ENCODE measurements at regions not wholly inside any gene's neighbourhood (a gene's known extent, or its start where the extent isn't known, plus 50 kb on each side); places are given as distances from the start of the nearest gene placed in this dataset.

- TF ChIP-seq, protein P1, sequence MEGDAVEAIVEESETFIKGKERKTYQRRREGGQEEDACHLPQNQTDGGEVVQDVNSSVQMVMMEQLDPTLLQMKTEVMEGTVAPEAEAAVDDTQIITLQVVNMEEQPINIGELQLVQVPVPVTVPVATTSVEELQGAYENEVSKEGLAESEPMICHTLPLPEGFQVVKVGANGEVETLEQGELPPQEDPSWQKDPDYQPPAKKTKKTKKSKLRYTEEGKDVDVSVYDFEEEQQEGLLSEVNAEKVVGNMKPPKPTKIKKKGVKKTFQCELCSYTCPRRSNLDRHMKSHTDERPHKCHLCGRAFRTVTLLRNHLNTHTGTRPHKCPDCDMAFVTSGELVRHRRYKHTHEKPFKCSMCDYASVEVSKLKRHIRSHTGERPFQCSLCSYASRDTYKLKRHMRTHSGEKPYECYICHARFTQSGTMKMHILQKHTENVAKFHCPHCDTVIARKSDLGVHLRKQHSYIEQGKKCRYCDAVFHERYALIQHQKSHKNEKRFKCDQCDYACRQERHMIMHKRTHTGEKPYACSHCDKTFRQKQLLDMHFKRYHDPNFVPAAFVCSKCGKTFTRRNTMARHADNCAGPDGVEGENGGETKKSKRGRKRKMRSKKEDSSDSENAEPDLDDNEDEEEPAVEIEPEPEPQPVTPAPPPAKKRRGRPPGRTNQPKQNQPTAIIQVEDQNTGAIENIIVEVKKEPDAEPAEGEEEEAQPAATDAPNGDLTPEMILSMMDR (IDR thresholded peaks at IDR 0.05), result no peak
- TF ChIP-seq POLR2A (IDR thresholded peaks at IDR 0.05), result no peak
- no peaks in the 10 kb centered on the region for H3K36me3 ChIP-seq
- intact Hi-C loops (cut with DNase I), result no loop called here
- H3K4me1 ChIP-seq, result no peaks in the 10 kb centered on the region
- no peak overlapping the region for H3K27ac ChIP-seq
- no peak for DNase-seq
- no peaks in the 10 kb centered on the region for H3K27me3 ChIP-seq
- 59 to 63% methylated on average over 4 of the region's 4 CpGs for WGBS, 2 donors
- no peaks in the 10 kb centered on the region for H3K9me3 ChIP-seq
- H3K4me3 ChIP-seq, result no peak overlapping the region
These were observed 138.8 kb upstream of the DCAF8L1 start for GRCh38 chrX:28120072-28120471.

DNA sequence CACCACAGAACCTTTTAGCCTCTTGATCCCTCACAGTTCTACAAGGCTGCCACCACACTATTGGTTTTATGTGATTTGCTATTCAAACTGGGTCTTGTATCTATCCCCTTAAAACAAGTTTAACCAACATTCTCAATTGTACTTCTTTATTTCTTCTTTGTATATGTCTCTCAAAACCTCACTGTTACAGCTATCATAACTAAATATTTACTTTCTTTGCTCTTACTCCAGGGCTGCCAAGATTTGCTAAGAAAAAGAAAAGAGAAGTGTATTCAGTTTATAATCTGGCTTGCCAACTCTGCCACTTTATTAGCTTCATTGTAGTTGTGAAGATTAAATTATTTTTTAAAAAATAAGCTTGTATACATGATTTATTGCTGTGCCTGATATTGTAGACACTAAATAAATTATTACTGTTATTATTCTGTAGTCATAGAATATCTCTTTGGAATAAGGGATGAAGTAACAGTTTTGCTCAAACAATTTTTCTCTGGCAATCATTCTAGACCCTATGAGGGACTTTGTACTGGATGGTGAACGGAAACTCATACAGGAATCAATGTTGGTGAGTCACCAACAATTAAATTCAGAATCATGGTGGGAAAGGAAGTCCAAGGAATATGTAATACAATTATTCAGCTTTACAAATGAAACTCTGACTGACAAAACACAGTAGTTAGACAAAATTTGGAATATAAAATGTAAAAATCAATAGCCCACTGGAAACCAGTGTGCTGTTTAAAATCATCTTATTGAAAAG is 127.1 kb upstream of the DCAF8L1 start:
- TF ChIP-seq, protein P1 (IDR thresholded peaks at IDR 0.05), result no peak
- Histone ChIP-seq H3K27me3 (no peaks in the 10 kb centered on the region), H3K36me3 (no peaks in the 10 kb centered on the region), H3K4me3 (no peak overlapping the region), H3K4me1 (no peaks in the 10 kb centered on the region), H3K27ac (no peak overlapping the region), H3K9me3 (no peaks in the 10 kb centered on the region)
- WGBS, 2 donors, result 0 to 27% methylated on average over 1 of the region's 1 CpG
- DNase-seq, result no peak
- intact Hi-C loops (cut with DNase I), result no loop called here

- no peaks in the 10 kb centered on the region for H3K9me3 ChIP-seq
- WGBS, 2 donors, result 51 to 63% methylated on average over 3 of the region's 3 CpGs
- no peak for TF ChIP-seq POLR2A (IDR thresholded peaks at IDR 0.05)
- TF ChIP-seq, protein P1 (IDR thresholded peaks at IDR 0.05), result no peak
- H3K27ac ChIP-seq, result no peak overlapping the region
- no peaks in the 10 kb centered on the region for H3K36me3 ChIP-seq
- no peaks in the 10 kb centered on the region for H3K27me3 ChIP-seq
- H3K4me3 ChIP-seq, result no peak overlapping the region
- no peak for DNase-seq
- no peaks in the 10 kb centered on the region for H3K4me1 ChIP-seq
- intact Hi-C loops (cut with DNase I), result no loop called here
These were observed 117.9 kb upstream of the DCAF8L1 start for GRCh38 chrX:28099166-28099565.

GRCh38 chrX:28085653-28086052 is 104.4 kb upstream of the DCAF8L1 start:
- TF ChIP-seq POLR2A (IDR thresholded peaks at IDR 0.05), result no peak
- TF ChIP-seq, protein P1 (IDR thresholded peaks at IDR 0.05), result no peak
- Histone ChIP-seq H3K27me3 (no peaks in the 10 kb centered on the region), H3K27ac (no peak overlapping the region), H3K4me1 (no peaks in the 10 kb centered on the region), H3K4me3 (no peak overlapping the region), H3K36me3 (no peaks in the 10 kb centered on the region), H3K9me3 (no peaks in the 10 kb centered on the region)
- intact Hi-C loops (cut with DNase I), result no loop called here
- 59 to 78% methylated on average over 2 of the region's 2 CpGs for WGBS, 2 donors
- DNase-seq, result no peak

DNA sequence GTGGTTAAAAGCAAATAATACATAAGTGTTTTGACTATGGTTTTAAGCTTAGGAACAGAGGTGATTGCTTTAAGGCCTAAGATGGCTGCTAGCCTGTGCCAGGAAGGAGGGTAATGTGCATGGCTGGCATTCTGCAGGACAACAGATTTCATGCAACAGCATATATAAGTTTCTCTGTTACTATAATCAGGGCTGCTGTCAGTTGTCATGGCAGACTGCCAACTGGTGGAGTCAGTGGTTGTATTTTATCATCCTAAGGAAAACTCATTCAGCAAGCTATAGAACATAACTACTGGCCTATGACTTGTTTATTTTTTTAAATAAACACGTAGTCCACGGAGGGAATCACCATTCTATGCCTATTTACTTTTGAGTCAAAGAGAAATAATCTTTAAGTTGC is 77.7 kb upstream of the DCAF8L1 start:
- intact Hi-C loops (cut with DNase I), result no loop called here
- no peak for DNase-seq
- Histone ChIP-seq H3K9me3 (peaks cover 0 to 8% (median 0%) of the 10 kb centered on the region in 3 donors), H3K4me1 (no peaks in the 10 kb centered on the region), H3K4me3 (no peak overlapping the region), H3K27ac (no peak overlapping the region), H3K36me3 (no peaks in the 10 kb centered on the region), H3K27me3 (no peaks in the 10 kb centered on the region)
- no peak for TF ChIP-seq POLR2A (IDR thresholded peaks at IDR 0.05)
- TF ChIP-seq, protein P1 (IDR thresholded peaks at IDR 0.05), result no peak
- 40 to 41% methylated on average over 2 of the region's 2 CpGs for WGBS, 2 donors
